CD4-positive, alpha-beta T cell treated with Interleukin-17A for 1 hour (primary cell): ENCODE measurements at regions not wholly inside any gene's neighbourhood (a gene's known extent, or its start where the extent isn't known, plus 50 kb on each side); places are given as distances from the start of the nearest gene placed in this dataset.
"Not testable (repeated sequence)": the region's sequence is repeated elsewhere in the genome, so short reads cannot be mapped to it uniquely, and the experiment has no call there.

Experiments
- DNase-seq: peaks from one replicate; pipeline ENCODE4 v3.0.0-alpha.2; 2020

DNA sequence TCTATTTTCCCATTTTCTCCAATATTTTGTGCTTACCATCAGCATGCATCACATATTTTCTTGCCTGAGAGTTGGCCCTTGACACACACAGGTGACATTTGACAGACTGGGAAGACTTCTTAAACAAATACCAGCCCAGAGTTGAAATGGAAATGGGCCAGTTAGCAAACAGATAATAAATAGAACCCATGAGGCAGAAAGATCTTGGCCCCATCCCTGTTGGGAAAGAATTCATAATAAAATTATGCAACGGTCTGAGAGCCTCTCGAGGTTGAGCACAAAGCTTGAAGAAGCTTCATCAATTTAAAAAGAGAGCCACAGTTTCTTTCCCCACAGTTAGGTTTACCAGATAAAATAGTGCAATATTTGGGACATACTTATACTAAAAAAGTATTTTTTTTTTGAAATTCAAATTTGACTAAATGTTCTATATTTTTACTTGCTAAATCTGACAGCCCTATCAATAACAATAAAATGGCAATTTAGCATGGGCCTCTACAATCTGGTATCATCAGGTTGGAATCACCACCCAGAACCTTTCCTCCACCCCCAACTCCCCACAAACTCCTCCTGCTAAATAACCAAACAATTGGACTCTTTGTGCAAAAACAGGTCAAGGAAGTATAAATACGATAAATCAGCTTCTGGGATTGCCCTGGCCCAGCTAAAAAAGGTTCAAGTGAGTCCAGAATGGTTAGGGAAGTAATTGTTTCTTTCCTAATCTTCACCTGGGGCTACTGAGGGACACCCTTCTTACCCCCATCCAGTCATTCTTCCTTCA is 129.8 kb downstream of the CD164 start:
- DNase-seq, result no peak

DNA sequence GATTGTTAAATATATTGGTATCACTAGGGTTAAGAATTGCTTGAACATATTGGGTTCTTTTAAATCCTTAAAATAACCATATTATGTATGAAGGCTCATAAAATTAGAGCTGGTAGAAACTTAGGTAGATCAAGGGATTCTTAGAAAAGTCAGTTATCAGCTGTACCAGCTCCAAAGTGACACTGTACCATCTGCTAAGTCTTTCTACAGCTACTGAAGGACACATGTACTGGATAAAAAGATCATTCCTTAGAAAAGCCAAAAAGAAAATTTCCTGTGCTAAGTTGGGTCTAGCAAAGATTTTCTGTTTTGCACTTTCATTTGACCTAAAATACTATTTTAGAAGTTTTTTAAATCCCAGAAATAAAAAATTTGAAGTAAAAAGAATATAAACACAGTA is 130.4 kb downstream of the CD164 start:
- no peak for DNase-seq

GRCh38 chr6:109250544-109251156 is 131.6 kb downstream of the CD164 start:
- not testable (repeated sequence) for DNase-seq

DNA sequence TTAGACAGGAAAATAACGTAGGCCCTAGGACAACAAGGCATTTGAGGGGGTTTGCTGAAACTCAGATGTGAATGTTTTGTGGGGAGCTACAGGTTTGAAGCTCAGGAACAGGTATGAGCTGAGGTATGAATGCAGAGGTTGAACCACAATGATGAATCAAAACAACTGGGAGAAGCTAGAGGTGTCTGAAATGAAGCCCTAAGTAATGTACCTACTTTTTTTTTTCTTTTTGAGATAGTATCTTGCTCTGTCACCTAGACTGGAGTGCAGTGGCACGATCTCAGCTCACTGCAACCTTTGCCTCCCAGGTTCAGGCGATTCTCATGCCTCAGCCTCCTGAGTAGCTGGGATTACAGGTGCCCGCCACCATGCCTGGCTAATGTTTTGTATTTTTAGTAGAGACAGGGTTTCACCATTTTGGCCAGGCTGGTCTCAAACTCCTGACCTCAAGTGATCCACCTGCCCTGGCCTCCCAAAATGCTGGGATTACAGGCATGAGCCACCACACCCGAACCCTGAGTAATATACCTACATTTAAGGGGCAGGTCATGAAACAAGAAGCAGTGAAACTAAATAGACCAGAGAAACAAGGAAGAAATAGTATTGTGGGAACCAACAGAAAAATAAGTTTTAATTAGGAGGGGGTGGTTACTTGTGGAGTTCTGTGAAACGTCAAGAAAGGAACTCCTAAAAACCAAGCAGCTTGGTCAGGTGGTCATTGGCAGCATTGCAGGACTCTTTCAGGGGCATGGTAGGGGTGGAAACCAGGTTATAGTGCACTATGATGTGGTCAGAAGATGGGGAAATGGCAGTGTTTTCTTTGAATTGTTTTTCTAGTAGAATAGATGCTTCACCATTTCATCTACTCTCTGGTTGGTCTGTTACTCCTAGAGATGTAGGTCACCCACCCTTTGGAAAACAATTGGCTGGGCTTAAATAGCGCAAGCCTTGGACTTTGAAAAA is 138.1 kb downstream of the CD164 start:
- no peak for DNase-seq

- no peak for DNase-seq
These were observed 139.3 kb downstream of the CD164 start for GRCh38 chr6:109242925-109243324.

DNA sequence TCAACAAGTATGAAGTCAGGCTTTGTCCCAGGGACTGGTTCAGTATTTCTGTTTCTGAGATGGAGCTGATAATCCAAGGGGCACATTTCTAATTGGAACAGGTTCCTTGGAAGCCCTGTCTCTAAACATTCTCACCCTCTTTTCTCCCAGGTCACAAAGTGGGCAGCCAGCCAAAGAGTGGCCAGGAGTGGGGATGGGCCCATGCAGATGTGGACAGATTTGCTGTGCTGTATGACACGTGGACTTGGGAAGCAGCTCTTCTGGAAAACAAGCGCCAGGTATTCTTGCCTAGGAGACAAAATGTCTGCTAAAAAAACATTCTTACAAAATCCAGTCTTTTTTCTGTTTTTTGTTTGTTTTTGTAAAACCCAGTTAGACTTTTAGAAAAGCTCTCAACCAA is 140.2 kb downstream of the CD164 start:
- DNase-seq, result no peak

DNA sequence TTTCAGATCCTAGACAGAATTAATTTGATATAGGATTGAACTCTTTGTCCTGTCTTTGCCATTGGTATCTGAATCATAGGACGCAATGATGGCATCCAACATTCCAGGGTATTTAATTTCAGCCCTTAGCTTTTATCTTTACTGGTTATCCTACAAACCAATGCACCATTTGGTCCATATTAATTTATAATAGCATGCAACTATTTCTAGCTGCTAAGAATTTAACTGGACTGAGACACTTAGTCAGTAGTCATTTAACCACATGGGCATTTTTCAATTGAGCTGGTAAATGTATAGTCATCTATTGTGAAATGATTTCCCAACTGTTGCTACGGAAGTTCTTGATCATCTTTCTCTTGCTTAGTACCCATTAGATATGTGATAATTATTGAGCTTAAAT is 141.1 kb downstream of the CD164 start:
- DNase-seq, result no peak

DNA sequence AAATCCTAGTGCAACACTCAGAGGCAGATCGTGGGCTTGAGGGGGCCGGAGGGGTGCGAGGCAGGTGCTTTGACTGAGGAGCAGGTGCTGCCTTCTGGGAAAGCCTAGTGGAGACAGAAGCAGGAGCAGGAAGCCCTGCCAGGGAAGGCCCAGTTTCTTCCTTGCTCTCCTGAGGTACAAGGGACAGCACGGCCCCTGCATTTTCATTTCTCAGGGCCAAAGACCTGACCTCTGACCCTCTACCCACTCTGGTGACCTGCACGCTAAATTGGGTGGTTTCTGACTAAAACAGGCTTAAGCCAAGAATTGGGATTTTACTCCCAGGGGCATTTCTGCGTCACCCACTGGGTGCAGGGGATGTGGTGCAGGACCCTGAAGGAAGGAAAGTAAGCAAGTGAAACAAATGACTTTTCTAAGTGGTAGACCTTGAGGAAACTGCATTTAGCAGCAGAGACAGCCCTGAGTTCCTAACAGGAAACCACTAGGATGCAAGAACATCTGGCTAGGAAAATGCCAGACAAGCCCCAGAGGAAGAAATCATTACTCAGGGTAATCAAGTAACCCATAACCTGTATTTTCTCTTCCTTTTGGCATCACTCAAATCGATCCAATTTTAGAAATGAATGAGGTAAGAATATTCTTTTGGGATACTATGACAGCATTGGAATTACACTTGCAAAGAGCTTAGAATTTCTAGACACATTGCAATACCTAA is 141.7 kb downstream of the CD164 start:
- DNase-seq, result no peak

- no peak for DNase-seq
These were observed 142.5 kb downstream of the CD164 start for GRCh38 chr6:109239651-109240321.

- DNase-seq, result no peak
These were observed 143.1 kb downstream of the CD164 start for GRCh38 chr6:109239160-109239559.

GRCh38 chr6:109238396-109238795 is 143.1 kb downstream of the CEP57L1 start:
- no peak for DNase-seq

GRCh38 chr6:109237986-109238329 is 142.7 kb downstream of the CEP57L1 start:
- no peak for DNase-seq

DNA sequence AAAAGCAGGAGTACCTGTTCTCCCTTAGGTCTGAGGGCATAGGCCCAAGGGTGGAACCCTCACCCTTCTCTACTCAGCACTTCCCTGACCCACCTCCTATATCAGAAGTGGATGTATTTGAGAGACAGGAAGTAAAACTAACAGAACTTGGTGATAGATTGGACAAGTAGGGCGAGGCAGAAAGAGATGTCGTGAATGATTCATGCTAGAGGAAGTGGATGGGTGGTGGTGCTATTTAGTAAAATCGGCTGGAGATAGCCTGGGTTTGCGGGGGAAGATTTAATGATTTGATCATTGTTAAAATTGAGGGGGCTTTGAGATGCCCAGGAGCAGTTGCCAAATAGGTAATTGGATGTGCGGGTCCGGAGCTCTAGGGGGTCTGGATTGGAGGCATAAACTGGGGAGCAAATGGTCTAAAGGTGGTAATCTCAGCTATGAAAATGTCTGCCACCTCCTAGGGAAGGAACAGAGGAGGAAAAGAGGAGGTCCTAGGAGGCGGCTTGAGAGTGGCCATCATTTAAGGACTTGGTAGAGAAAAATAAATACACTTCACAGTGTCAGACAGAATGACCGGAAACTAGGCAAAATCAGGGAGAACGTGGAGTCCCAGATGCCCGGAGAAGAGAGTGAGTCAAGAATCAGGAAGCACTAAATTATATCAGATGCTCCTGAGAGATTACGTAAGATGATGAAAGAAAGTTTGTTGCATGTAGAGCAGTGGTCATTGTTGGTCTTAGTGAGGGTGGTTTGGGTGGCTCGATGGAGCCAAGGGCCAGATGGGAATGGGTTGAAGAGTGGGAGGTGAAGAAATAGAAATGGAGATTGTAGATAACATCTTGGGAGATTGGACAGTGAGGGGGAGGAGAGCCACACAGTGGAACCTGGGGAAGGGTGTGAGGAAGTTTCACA is 142.0 kb downstream of the CEP57L1 start:
- peak; percentile 14 for DNase-seq

DNA sequence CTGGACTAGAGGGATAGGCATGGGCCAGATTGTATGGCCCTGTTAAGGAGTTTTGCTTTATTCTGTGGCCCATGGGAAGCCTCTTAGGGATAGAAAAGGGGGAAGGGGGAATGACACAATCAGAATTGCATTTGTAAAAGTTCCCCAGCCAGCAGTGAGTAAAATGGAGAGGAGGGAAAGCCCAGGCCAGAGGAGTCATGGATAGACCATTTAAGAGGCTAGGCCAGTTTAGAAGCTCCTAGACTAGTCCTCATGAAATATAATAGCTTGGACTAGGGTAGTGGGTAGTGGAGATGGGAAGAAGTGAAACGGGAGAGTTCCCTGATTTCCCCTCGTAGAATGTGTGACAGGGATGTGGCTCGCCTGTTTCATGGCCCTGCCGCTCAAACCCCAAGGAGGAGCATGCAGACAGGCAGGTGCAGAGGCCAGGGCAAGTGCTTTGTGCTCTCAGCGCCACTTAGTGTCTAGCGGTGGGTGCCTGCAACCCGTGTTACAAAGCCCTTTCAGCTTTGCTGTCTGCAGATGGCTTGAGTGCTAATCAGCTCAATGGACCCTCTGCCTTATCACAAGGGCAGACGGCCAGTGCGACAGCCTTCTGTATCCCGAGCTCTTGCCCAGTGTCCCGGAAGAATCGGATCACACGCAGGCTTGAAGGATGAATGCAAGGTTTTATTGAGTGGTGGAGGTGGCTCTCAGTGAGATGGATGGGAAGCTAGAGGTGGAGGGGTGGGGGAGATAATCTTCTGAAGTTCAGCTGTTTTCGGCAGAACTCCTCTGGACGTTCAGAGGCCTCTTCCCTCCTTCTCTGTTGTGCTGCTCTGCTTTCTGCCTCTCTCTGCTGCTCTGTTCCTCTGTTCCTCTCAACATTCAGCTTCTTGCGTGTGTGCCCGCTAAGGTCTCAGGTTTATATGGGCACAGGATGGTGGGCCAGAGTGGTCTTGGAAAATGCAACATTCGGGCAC is 141.1 kb downstream of the CEP57L1 start:
- DNase-seq, result no peak

DNA sequence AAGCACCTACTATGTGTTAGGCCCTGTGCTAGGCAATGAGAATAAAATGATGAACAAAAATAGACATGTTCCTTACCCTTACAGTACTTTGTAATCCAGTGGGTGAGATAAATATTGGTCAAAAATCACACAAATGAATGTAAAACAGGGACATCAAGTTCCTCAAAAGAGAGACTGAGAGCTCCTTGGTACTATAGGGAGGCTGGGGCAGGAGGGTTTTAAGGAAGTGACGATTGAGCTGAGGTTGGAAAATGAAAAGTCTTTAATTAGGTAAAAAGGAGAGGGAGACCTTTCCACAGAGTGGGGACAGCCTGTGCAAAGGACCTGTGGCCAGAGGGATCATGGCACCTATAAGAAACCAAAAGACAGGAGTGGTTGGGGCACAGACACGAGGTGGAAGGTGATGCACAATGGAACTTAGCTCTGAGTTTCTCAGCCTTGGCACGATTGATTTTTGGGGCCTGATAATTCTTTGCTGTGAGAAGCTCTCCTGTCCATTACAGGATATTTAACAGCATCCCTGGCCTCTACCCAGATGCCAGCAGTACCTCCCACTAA is 140.3 kb downstream of the CEP57L1 start:
- no peak for DNase-seq

- no peak for DNase-seq
These were observed 135.1 kb downstream of the CEP57L1 start for GRCh38 chr6:109230453-109230852.

- no peak for DNase-seq
These were observed 134.2 kb downstream of the CEP57L1 start for GRCh38 chr6:109229536-109229935.

- no peak for DNase-seq
These were observed 132.3 kb downstream of the CEP57L1 start for GRCh38 chr6:109227646-109228045.

DNA sequence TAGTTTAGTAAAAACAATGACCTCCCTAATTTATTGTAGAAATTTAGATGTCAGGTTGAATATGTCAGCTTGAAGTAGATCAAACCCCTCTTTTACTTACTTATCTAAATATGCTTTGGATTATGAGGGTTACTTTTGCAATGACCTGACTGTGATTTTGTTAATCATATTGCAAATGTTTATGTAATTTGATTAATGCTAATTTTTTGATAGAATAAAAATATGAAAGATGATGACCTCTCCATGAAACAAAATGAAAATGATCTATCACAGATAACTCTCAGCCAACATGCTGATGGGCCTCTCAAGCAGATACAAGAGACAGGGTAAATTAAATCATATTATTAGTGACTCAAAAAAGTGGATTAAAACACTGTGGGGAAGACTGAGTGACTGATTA is 131.0 kb downstream of the CEP57L1 start:
- no peak for DNase-seq

DNA sequence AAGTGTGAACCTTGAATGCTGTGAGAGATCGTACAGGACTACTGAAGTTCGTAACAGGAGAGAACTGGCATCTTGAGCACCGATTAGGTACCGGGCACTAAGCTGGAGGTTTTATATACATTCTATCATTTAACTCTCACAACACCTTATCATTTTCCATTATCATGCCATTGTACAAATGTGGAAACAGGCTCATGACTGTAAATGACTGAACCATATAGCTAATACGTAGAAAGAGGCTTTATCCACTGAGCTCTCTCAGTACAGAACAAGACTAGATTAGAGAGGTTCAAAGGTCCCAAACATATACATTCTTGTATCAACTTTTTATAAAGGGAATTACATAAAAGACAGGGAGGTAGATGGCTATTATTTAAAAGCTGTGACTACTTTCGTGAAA is 130.6 kb downstream of the CEP57L1 start:
- DNase-seq, result no peak
